ENCODE measurements at regions not wholly inside any gene's neighbourhood (a gene's known extent, or its start where the extent isn't known, plus 50 kb on each side); places are given as distances from the start of the nearest gene placed in this dataset.

GRCh38 chr2:191486584-191487320, 191.2 kb upstream of the NABP1 start:
- TF ChIP-seq CTCF (IDR thresholded peaks at IDR 0.05) (no peak), POLR2A (IDR thresholded peaks at IDR 0.05) (no peak)

All from prostate gland (tissue), 2 donors.